GM21367 (cell line): ENCODE measurements at regions not wholly inside any gene's neighbourhood (a gene's known extent, or its start where the extent isn't known, plus 50 kb on each side); places are given as distances from the start of the nearest gene placed in this dataset.

Experiments used
- ATAC-seq: cut with Tn5 transposase; IDR thresholded peaks from one replicate; pipeline ENCODE4 v1.9.1; 2021; ENCODE audit not compliant: unreplicated experiment

- ATAC-seq, result no peak
These were observed 930.0 kb upstream of the INTU start for GRCh38 chr4:126702747-126703146.

DNA sequence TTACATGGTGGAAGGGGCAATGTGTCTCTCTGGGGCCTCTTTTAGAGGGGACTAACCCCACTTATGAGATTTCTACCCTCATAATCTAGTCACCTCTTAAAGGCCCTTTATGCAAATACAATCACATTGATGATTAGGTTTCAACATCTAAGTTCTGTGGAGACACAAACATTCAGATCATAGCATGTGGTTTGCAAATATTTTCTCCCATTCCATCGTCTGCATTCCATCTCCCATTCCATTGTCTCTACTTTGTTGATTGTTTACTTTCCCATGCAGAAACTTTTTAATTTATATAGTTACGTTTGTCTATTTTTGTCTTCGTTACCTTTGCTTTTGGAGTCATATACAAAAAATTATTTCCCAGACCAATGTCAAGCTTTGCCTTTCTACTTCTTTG, 927.5 kb upstream of the INTU start:
- no peak for ATAC-seq

GRCh38 chr4:126708716-126709115, 924.0 kb upstream of the INTU start:
- ATAC-seq, result no peak

GRCh38 chr4:126710935-126711334, 921.8 kb upstream of the INTU start:
- no peak for ATAC-seq

GRCh38 chr4:126715067-126715466, 917.7 kb upstream of the INTU start:
- ATAC-seq, result no peak

DNA sequence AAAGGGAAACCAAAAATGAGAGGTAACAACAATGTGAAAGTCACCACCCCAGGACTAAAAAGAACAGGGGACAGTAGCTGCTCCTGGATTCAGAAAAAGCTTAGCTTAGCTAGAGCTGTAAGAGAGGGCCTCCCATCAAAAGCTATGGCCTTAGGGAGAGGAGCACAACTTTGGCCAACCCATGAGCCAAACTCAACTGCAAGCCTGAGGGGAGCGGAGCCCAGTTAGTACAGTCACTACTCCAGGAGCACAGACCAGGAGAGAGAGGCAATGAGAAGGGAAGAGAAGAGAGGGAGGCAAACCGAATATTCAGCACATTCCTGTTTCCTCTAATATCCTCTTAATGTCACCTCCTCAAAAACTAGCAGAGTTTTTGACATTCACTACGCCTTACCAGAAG, 917.1 kb upstream of the INTU start:
- no peak for ATAC-seq

GRCh38 chr4:126718136-126718535, 914.6 kb upstream of the INTU start:
- no peak for ATAC-seq

DNA sequence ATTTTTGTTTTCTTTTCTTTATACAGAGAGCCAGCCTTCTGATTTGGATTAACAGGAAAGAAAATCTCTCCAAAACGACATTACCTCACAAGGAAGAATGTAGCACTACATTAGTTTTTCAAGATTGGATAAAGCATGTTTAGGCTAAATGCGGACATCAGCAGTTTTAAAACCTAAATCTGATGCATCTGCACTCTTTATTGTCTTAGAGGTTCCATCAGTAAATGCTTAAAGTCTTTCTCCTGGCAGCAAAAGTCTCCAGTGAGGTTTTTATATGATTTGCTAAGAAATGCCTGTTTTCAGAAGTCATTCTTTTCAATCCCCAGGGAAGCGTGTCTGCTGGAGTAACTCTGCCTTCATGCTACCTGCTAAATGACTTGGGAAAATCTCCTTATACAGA, 912.9 kb upstream of the INTU start:
- ATAC-seq, result no peak

- ATAC-seq, result no peak
These were observed 906.9 kb upstream of the INTU start for GRCh38 chr4:126725906-126726305.

DNA sequence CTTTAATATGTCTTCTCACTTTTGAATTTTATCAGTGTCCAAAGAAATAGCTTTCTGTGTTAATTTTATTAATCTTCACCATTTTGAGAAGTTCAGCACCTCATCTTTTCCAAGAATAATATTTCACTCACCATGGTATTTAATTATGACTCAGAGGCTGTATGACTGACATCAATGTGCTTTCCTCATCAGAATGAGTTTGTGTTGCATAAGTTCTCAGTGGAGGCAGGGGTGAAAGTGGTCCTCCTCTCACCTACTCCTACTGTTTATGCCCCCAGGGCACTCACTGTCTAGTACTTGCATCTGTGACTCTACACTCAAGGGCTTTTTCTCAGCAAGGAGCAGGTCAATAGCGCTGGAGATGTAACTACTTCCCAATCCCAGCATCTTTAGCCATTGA, 905.3 kb upstream of the INTU start:
- ATAC-seq, result no peak

- no peak for ATAC-seq
These were observed 901.7 kb upstream of the INTU start for GRCh38 chr4:126731062-126731461.

- ATAC-seq, result no peak
These were observed 899.5 kb upstream of the INTU start for GRCh38 chr4:126733301-126733700.

DNA sequence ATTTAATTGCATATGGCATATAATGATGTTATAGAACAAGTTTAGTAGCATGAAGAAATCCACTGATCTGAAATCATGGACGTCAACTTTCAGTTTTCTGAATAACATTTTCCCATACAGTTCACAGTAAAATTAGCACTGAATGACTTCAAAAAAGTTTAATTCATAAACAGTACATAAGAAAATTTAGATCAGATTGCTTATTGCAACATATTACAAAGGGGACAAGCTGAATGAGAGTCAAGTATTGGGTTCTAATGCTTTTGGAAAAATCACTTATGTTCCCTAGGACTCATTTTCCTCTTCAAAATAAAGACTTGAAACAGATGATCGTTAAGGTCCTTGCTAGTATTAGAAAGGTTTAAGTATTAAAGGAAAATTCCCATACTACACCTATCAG, 898.3 kb upstream of the INTU start:
- ATAC-seq, result no peak

- no peak for ATAC-seq
These were observed 897.2 kb upstream of the INTU start for GRCh38 chr4:126735294-126736132.

DNA sequence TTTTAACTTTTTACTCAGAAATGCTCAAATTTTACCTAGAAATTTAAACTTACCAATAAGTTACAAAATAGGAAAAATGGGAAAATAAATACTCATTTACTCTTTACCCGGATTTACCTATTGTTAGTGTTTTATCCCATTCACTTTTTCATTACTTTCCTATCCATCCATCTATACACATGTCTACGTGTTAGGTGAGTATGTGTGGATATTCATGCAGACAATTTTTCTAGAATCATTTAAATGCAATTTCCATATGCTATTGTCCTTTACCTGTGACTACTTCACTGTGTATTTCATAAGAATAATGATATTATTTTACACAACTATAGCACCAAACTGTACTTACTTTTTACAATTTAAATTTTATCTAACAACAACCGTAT, 896.6 kb upstream of the INTU start:
- no peak for ATAC-seq

GRCh38 chr4:126737899-126738526, 894.7 kb upstream of the INTU start:
- ATAC-seq, result no peak

DNA sequence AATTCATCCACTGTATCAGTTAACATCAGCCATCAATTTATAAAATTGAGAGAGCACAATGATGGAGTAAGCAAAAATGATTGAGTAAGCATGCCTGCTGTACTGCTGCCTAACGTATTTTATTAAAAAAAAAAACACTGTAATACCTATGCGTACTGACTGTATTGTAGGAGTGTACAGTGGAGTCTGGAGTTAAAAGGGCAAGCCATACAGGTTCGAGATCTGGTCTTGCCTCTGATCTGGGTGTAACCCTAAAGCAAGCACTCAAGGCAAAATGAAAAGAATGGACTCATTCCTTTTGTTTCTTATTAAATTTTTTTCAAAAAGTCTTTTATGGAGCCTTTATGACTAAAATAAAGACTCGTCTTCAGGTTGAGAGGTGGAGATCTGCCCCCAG, 894.2 kb upstream of the INTU start:
- ATAC-seq, result no peak

GRCh38 chr4:126738926-126739325, 893.8 kb upstream of the INTU start:
- no peak for ATAC-seq

GRCh38 chr4:126740687-126741086, 892.1 kb upstream of the INTU start:
- ATAC-seq, result no peak

DNA sequence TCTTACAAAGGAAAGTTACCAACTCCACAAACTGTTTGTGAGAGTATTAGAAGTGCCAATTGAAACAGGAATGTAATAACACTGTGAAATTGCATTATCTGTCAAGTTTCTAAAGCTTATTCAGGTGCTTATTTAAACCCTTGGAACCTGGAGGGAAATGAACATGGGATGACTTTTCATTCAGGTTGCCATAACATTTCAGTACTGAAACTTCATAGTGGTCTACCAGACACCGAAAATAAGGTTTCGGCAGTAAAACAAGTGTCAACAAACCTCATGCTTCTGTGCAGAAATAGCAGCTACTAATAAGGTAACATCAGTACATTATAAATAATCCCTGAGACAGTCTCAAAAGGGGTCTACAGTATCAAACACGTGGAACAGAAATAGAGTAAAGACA, 890.7 kb upstream of the INTU start:
- ATAC-seq, result no peak

GRCh38 chr4:126742885-126743284, 889.9 kb upstream of the INTU start:
- ATAC-seq, result no peak

GRCh38 chr4:126748736-126749135, 884.0 kb upstream of the INTU start:
- no peak for ATAC-seq

- ATAC-seq, result no peak
These were observed 882.0 kb upstream of the INTU start for GRCh38 chr4:126750723-126751122.
